Activated CD4-positive, alpha-beta memory T cell treated with anti-CD3 and anti-CD28 coated beads, Interleukin-2, amount 10 ng/mL, durations not matched to agents 7 days and 5 days (primary cell): ENCODE measurements at regions not wholly inside any gene's neighbourhood (a gene's known extent, or its start where the extent isn't known, plus 50 kb on each side); places are given as distances from the start of the nearest gene placed in this dataset.

Experiments used
- CTCF ChIA-PET: fragments of 350-600 bp; sonication (Branson Sonifier 250); formaldehyde crosslinking; loops from one replicate; lab custom pipeline; 2021; ENCODE audit warnings: antibody characterized with exemption, inconsistent platforms; lab: Charles Lee
- POLR2A ChIA-PET: fragments of 350-600 bp; sonication (Branson Sonifier 250); formaldehyde crosslinking; loops from one replicate; lab custom pipeline; 2021; ENCODE audit warnings: antibody characterized with exemption; lab: Charles Lee
- DNase-seq: peaks from one replicate; pipeline ENCODE4 v3.0.0-alpha.2; 2020
- H3K27ac Mint-ChIP-seq: one replicate; pipeline ENCODE4 v1.8.0; 2021; ENCODE audit warnings: mild to moderate bottlenecking, mixed read lengths
- H3K27me3 Mint-ChIP-seq: one replicate; pipeline ENCODE4 v1.8.0; 2021; ENCODE audit warnings: mixed read lengths
- H3K36me3 Mint-ChIP-seq: one replicate; pipeline ENCODE4 v1.8.0; 2021; ENCODE audit warnings: low read depth, mixed read lengths
- H3K4me1 Mint-ChIP-seq: one replicate; pipeline ENCODE4 v1.8.0; 2021; ENCODE audit warnings: mixed read lengths
- H3K4me3 Mint-ChIP-seq: one replicate; pipeline ENCODE4 v1.8.0; 2021; ENCODE audit warnings: mild to moderate bottlenecking, mixed read lengths
- H3K9me3 Mint-ChIP-seq: one replicate; pipeline ENCODE4 v1.8.0; 2021; ENCODE audit warnings: mixed read lengths

DNA sequence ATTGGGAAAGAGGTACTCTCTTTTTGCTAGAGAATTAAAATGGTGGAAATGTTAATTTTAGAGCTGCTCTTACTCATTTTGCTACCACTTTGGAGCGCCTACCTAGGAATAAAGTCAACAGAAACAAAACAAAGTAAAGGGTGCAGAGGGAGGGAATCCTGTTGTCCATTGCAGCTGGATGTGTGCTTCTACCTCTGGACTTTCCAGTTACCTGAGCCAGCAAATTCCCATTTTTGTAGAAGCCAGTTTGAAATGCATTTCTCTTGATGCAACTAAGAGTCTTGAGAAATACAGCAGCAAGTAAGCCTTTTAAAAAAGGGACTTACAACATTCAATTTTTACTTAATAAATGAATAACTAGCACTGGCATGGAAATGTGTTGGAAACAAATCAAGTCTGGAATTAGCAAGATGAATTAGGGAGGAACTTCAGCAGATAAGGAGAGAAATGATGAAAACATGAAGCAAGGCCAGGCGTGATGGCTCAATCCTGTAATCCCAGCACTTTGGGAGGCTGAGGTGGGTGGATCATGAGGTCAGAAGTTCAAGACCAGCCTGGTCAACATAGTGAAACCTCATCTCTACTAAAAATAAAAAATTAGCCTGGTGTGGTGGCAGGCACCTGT is 113.5 kb upstream of the CTTNBP2 start:
- ChIA-PET POLR2A (no interaction called here), CTCF (no interaction called here)
- H3K9me3 Mint-ChIP-seq: no peaks in the 10 kb centered on the region
- H3K27ac Mint-ChIP-seq: no peak overlapping the region
- no peaks in the 10 kb centered on the region for H3K36me3 Mint-ChIP-seq
- H3K27me3 Mint-ChIP-seq: peaks cover 1% of the 10 kb centered on the region
- DNase-seq: no peak
- H3K4me1 Mint-ChIP-seq: no peaks in the 10 kb centered on the region
- no peak overlapping the region for H3K4me3 Mint-ChIP-seq

DNA sequence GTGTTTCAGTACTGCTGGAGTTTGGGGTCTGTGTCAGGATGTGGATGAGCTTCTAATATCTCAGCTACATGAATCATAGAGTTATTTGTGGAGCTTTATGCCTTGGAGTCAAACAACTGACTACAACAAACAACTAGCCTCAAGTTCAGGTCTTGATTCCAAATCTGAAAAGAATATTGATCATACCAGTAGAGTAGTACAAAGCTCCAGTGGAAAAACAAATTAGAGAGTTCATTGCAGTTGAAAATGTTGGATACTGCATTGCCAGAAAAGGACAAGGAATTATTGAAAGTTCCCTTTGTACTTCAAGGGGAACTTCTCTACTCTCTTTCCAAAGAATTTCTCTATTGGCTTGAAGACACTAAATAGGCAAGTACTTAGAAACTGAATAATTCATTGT is 117.6 kb upstream of the CTTNBP2 start:
- H3K4me3 Mint-ChIP-seq: no peak overlapping the region
- ChIA-PET POLR2A (no interaction called here), CTCF (no interaction called here)
- no peak overlapping the region for H3K27ac Mint-ChIP-seq
- no peak for DNase-seq
- peaks cover 1% of the 10 kb centered on the region for H3K27me3 Mint-ChIP-seq
- H3K4me1 Mint-ChIP-seq: no peaks in the 10 kb centered on the region
- no peaks in the 10 kb centered on the region for H3K36me3 Mint-ChIP-seq
- no peaks in the 10 kb centered on the region for H3K9me3 Mint-ChIP-seq

DNA sequence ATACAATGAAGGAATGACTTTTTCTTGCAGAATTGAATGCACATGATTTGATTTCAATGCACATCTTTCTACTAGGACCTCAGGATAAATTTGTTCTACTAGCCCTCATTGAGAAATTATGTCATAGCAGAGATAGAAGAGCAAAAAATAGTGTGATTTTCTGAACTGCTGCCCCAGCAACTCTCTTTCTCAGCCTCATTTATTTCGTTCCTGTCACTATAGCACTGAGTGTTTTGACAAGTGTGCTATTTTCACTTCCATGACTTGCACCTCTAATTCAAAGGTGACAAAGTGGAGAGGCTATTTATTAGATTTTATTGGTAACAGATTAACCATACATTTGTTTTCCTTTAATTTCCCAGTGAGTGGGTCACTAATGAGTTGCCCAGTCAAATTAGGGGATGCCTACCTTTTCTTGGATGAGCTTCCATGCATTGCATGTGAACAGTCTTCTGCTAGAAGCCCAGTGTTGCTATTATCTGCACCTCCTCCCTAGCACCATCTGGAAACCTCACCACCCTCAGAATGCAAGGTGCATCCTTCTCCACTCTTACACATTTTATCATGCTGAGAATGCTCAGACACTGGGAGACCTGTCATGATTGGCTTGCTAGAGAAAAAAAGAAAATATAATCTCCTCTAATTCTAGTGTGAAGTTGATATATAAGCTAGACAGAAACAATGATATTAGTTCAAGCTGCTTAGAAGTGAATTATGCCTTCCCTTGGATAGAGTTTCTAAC is 119.6 kb upstream of the CTTNBP2 start:
- CTCF ChIA-PET: interaction anchor here (1.0 to 1.1 kb wide), 2 partner anchors 10 to 465 kb away, joined by 3 read pairs; no protein-coding TSS in a partner anchor
- peaks cover 1% of the 10 kb centered on the region for H3K27me3 Mint-ChIP-seq

DNA sequence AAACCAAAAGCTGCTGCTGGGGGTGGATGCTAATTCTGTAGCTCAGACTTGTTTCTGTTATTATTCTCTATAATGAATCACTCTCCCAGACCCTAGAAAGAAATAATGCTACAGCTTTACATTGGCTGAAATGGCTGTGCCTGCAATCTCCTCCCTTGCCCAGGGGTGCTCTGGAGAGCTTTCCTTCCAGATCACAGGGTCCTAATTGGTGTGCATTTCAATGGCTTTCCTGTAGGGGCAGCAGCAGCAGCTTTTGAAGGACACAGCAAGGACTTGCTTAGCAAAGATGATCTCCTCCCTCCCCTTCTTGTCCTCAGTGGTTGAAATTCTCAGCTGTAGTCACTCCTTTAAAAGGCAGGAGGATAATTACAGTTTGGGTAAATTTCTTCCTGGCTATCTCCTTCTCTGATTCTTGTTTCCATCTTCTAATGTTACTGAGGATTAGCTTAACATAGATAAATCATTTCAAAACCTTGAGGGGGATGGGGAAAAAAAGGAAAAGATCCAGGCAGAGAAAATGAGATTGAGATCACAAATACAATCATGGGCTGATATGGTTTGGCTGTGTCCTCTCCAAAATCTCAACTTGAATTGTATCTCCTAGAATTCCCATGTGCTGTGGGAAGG is 120.2 kb upstream of the CTTNBP2 start:
- POLR2A ChIA-PET: no interaction called here
- Mint-ChIP-seq H3K27ac (no peak overlapping the region), H3K27me3 (peaks cover 1% of the 10 kb centered on the region), H3K36me3 (no peaks in the 10 kb centered on the region), H3K4me1 (no peaks in the 10 kb centered on the region), H3K9me3 (no peaks in the 10 kb centered on the region), H3K4me3 (no peak overlapping the region)
- DNase-seq: no peak
- CTCF ChIA-PET: interaction anchor here (1.0 to 1.1 kb wide), 2 partner anchors 11 to 465 kb away, joined by 3 read pairs; no protein-coding TSS in a partner anchor

More for the DNA sequence above, 119.6 kb upstream of the CTTNBP2 start:
- H3K9me3 Mint-ChIP-seq: no peaks in the 10 kb centered on the region
- DNase-seq: no peak
- no peak overlapping the region for H3K27ac Mint-ChIP-seq
- no peaks in the 10 kb centered on the region for H3K4me1 Mint-ChIP-seq
- no peaks in the 10 kb centered on the region for H3K36me3 Mint-ChIP-seq
- POLR2A ChIA-PET: no interaction called here
- no peak overlapping the region for H3K4me3 Mint-ChIP-seq

DNA sequence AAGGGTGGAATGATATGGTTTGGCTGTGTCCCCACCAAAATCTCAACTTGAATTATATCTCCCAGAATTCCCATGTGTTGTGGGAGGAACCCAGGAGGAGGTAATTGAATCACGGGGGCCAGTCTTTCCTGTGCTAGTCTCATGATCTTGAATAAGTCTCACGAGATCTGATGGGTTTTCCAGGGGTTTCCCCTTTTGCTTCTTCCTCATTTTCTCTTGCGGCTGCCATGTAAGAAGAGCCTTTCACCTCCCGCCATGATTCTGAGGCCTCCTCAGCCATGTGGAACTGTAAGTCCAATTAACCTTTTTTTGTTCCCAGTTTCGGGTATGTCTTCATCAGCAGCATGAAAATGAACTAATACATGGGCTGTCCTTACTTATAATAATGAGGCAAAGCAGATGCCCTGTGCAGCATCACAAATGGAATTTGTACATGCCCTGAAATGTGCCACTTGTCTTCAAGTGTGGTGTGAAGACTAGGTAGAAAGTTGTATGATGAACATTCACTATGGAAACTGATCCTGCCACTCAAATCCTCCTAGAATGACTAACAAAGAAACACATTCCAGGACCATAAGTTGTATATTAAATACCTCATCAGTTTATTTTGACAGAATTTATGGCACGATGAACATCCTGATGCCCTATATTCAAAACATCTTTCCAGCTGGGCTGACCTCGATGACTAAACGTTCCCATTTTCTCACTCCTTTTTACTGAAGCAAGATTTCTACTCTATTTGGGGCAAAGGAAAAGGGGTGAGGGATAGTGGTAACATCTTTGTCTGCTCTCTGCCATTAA is 122.8 kb upstream of the CTTNBP2 start:
- Mint-ChIP-seq H3K9me3 (no peaks in the 10 kb centered on the region), H3K36me3 (no peaks in the 10 kb centered on the region), H3K4me1 (no peaks in the 10 kb centered on the region), H3K27ac (no peak overlapping the region), H3K4me3 (no peak overlapping the region), H3K27me3 (no peaks in the 10 kb centered on the region)
- DNase-seq: no peak
- ChIA-PET CTCF (no interaction called here), POLR2A (no interaction called here)

DNA sequence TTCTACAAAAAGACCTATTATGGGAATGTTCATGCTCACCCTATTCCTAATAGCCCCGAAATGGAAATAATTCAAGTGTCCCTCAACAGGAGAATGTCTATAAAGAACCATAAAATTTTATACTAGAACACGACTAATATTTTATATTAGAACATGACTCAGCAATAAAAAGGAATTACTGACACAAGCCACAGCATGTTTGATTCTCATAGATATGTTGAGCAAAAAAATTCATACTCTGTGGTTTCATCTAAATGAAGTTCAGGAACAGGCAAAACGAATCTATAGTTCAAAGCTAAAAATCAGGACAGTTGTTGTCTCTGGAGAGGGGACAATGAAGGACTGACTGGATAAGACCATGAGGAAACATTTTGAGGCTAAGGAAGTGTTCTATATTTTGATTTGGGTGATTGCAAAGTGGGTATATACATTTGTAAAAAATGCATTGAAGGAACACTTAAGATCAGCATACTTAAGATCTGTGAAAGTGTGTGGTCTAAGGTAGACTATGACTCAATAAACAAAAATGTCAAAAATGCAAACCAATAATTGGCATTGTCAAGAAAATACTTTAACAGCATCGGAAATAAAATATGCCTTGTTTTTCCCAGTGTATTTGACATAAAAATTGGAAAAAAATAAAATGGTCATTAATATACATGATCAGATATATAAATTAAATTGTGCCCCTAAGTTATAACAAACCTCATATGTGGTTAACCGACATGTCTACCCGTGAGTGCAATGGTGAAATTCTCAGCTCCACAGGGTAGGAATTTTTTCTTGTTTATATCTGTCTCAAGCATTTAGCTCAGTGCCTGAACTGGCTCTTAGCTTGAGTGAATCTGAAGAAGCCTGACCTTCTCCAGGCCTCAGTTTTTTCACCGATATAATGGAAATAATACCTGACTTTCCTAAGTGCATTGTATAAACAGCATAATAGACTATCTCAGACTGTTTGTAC is 124.9 kb upstream of the CTTNBP2 start:
- no peak overlapping the region for H3K4me3 Mint-ChIP-seq
- no peaks in the 10 kb centered on the region for H3K36me3 Mint-ChIP-seq
- CTCF ChIA-PET: no interaction called here
- H3K4me1 Mint-ChIP-seq: no peaks in the 10 kb centered on the region
- H3K27ac Mint-ChIP-seq: no peak overlapping the region
- DNase-seq: no peak
- POLR2A ChIA-PET: no interaction called here
- no peaks in the 10 kb centered on the region for H3K9me3 Mint-ChIP-seq
- H3K27me3 Mint-ChIP-seq: no peaks in the 10 kb centered on the region

DNA sequence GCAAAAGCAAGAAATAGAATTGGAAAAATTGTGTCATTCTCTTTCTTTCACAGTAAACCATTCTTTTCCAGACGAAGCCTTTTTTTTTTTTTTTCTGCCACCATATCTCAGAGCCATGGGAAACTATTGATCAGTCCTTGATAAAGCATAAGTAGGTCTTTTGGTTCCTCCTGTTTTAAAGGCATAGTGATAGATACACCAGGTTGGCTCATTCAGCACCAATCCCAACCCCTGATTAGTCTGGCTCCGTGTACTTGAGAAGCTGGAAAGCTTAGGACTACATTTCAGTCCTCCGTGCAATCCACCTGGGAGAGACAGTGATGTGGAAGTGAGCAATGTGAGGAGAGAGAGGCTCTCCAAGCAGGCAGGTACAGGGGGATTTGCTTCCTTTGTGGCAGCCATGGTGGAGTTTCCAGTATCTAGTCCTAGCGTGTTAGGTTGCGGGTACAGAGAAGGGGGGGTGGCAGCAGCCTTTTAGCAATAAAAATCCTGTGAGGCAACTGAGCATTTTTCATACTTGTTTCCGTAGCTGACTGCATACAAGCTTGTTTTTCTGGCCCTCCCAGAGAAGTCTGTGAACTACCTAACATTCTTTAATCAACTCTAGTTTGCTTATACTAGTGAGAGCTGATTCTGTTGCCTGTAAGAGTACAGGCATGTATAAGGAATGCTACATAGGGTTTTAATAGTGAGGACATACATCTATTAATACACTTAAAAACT is 127.4 kb upstream of the CTTNBP2 start:
- Mint-ChIP-seq H3K27me3 (no peaks in the 10 kb centered on the region), H3K27ac (no peak overlapping the region), H3K4me1 (no peaks in the 10 kb centered on the region), H3K36me3 (no peaks in the 10 kb centered on the region), H3K4me3 (no peak overlapping the region), H3K9me3 (no peaks in the 10 kb centered on the region)
- CTCF ChIA-PET: interaction anchor here (0.7 kb wide), 1 partner anchor 109 kb away, joined by 3 read pairs; no protein-coding TSS in a partner anchor
- POLR2A ChIA-PET: no interaction called here
- DNase-seq: no peak

DNA sequence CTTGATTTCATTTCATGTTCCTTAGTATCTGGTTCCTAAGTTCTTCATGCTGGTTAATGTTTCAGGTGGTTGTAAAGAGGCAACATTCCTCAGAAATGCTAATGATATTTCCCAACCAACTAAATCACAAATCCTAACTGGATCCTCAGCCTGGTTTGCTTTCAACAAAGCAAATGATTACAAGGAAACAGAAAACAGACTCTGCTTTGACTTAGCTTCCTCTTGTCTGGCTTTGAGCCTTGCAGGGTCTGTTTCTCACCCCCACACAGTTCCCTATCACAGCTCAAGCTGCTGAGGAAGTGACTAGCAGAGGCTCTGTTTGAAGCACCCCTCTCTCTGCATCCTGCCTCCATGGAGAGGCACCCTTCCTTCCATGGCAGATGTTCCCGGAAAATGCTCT is 130.2 kb upstream of the CTTNBP2 start:
- ChIA-PET CTCF (no interaction called here), POLR2A (no interaction called here)
- no peaks in the 10 kb centered on the region for H3K9me3 Mint-ChIP-seq
- no peak overlapping the region for H3K27ac Mint-ChIP-seq
- no peaks in the 10 kb centered on the region for H3K27me3 Mint-ChIP-seq
- H3K4me3 Mint-ChIP-seq: no peak overlapping the region
- no peaks in the 10 kb centered on the region for H3K4me1 Mint-ChIP-seq
- no peaks in the 10 kb centered on the region for H3K36me3 Mint-ChIP-seq
- no peak for DNase-seq

DNA sequence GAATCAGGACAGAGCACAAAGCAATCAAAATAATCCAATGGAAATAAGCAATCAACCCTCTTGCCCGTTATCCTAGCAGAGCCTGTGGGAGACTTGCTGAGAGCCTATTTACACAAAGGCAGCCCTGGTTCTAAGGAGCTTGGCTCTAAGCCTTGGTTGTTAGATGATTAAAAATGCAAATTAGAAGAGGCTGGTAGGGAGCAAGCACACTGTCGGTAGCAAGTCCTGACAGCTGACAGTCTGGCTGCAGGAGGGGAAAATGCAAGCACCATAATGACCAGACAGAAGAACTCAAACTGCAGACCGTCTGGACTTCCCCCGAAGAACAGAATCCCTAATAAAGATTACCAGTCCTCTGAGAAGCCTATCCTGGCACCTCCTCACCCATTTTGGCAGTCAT is 131.8 kb upstream of the CTTNBP2 start:
- Mint-ChIP-seq H3K9me3 (no peaks in the 10 kb centered on the region), H3K36me3 (no peaks in the 10 kb centered on the region), H3K4me1 (no peaks in the 10 kb centered on the region), H3K27ac (no peak overlapping the region), H3K27me3 (no peaks in the 10 kb centered on the region), H3K4me3 (no peak overlapping the region)
- no peak for DNase-seq
- CTCF ChIA-PET: no interaction called here
- POLR2A ChIA-PET: no interaction called here

DNA sequence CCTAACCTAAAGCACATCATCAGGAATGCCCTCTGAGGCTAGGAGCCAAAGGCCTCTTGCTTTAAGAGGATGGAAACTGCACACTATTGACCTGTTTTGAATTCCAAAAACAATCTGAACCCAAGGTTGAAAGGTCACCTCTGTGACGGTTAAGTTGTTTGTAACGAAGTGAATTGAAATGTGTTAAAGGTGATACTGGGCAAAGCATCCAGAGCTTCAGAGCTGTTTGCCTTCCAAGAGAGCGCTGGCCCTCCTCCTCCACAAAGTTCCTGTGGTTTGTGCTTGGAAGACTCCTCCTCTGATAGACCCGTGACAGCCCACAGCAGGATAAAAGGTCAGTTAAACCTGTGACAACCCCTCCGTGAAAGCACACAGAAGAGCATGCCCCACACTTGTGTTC is 133.7 kb upstream of the CTTNBP2 start:
- DNase-seq: no peak
- H3K4me3 Mint-ChIP-seq: no peak overlapping the region
- no peaks in the 10 kb centered on the region for H3K9me3 Mint-ChIP-seq
- no peaks in the 10 kb centered on the region for H3K36me3 Mint-ChIP-seq
- CTCF ChIA-PET: no interaction called here
- no peak overlapping the region for H3K27ac Mint-ChIP-seq
- no peaks in the 10 kb centered on the region for H3K27me3 Mint-ChIP-seq
- POLR2A ChIA-PET: no interaction called here
- H3K4me1 Mint-ChIP-seq: no peaks in the 10 kb centered on the region

DNA sequence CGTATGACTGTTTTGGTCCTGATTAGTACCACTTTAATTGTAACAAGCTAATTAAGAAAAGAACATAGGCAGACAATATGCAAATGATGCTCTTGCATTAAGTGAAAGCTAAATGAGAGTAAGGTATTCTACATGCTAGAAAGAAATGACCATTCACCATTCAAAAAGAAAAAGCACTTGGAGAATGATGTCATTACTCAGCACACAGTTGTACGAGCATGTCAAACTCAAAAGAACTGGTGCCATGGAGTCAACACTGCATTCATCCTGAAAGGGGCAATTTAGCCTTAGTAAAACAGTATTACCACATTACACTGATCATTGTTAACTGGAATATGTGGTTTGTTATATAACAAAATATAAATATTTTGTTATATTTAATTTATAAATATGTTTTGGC is 136.2 kb upstream of the CTTNBP2 start:
- no peaks in the 10 kb centered on the region for H3K36me3 Mint-ChIP-seq
- H3K4me1 Mint-ChIP-seq: no peaks in the 10 kb centered on the region
- no peak for DNase-seq
- no peak overlapping the region for H3K4me3 Mint-ChIP-seq
- CTCF ChIA-PET: no interaction called here
- no peak overlapping the region for H3K27ac Mint-ChIP-seq
- H3K27me3 Mint-ChIP-seq: no peaks in the 10 kb centered on the region
- H3K9me3 Mint-ChIP-seq: no peaks in the 10 kb centered on the region
- POLR2A ChIA-PET: no interaction called here

DNA sequence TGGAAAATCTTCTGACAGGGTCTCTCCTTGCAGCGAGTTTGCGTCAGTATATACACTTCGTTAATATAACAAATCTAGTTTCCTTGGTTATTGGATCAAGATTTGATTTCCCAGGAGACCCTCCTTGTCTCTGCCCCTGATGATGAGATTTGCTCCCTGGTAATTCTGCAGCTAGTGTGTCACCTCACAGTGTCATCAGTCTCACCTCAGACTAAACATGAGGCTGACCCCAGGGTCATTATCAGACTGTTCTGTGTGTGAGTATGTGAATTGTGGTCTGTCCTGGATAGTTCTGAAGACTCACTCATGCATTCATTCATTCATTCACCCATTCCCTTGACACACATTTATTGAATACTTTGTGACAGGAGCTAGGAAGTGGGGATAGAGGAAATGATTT is 138.4 kb upstream of the CTTNBP2 start:
- Mint-ChIP-seq H3K9me3 (no peaks in the 10 kb centered on the region), H3K36me3 (no peaks in the 10 kb centered on the region), H3K4me1 (no peaks in the 10 kb centered on the region), H3K27ac (no peak overlapping the region), H3K4me3 (no peak overlapping the region), H3K27me3 (no peaks in the 10 kb centered on the region)
- ChIA-PET POLR2A (no interaction called here), CTCF (no interaction called here)
- DNase-seq: no peak
